HG03066 (cell line): ENCODE measurements at regions not wholly inside any gene's neighbourhood (a gene's known extent, or its start where the extent isn't known, plus 50 kb on each side); places are given as distances from the start of the nearest gene placed in this dataset.

Experiments used
- ATAC-seq: cut with Tn5 transposase; IDR thresholded peaks from one replicate; pipeline ENCODE4 v1.9.1; 2021; ENCODE audit warnings: low read depth; ENCODE audit not compliant: unreplicated experiment

DNA sequence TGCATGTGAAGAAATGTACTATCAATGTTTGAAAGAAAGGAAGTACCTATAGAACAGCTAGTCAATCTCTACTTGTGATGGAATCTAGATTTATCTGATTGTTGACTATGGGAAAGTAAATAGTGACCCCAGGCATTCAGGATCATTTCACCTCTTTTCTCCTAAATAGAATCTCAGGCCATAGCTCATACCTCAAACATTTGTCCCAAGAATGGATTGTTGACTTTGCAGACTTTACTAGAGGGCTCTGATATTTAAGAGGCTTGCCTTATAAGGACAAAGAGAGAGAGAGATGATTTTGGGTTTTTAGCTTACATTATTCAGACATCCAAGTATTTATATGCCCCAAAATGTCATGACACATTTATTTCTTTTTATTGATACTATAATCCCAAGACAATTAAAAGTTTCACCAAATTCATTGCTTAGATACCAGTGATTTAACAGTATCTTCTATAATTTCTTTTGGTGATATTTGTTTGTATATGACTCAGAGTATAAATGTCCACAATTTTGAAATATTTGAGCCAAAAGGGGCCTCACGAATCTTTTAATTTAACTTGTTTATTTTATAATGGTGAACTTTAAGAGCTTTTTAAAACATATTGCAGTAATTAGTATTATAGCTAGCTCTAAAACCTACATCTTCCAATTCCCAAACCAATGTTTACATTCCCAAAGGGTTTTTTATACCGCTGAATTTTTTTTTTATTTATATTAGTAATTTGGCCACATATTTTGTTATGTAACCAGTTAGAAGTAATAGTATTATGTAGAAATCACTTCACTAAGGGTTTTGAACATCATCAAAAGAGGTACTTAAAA, 614.1 kb downstream of the PCDH7 start:
- ATAC-seq, result no peak

DNA sequence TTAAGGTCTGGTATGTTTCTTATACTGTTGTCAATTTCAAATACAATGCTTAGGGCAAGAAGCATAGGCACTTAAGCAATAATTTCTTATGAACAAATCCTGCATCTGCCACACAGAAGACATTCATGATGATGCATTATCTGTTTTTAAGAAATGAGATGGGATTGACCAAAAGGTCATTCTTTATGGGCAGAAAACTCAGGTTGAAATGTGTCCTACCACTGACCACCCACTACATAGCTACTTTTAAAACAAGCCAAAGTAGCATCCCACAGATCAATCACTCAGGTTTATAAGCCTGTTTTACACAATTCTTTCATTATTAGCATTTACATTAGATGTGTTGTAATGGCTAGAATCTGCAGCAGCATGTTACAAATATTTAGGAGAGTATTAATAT, 617.8 kb downstream of the PCDH7 start:
- ATAC-seq, result no peak

DNA sequence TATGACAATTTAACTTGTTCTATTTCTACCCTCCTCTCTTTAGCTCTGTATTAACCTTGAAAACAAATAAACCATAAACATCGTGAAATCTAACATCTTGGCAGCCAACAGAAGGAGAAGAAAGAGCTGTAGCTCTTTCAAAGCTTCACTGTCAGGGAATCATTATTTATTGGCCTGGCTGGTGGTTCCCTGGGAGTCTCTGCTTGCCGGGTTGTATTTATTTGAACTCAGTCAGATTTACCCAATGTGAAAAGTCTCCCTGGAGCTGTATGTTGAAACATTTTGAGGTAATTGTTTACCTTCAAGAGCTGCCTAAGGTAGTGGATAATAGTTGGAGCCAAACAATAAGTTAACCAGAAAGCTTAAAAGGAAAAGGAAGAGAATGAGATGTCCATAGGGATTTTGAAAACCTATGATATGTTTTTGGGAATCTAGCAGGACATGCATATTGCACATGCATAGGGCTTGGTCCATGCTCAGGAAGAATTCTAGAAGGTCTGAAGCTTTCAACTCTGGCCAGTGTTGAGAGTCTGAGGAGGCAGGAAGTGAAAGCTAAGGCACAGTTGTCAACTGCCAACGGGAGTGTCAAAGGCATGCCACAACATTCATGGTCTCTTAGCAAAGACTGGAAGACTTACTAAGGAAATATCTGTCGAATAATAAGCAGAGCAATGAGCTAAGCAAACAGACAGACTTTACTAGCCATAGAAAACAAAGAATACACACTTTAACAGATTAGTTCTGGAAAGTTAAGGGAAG, 621.6 kb downstream of the PCDH7 start:
- no peak for ATAC-seq

DNA sequence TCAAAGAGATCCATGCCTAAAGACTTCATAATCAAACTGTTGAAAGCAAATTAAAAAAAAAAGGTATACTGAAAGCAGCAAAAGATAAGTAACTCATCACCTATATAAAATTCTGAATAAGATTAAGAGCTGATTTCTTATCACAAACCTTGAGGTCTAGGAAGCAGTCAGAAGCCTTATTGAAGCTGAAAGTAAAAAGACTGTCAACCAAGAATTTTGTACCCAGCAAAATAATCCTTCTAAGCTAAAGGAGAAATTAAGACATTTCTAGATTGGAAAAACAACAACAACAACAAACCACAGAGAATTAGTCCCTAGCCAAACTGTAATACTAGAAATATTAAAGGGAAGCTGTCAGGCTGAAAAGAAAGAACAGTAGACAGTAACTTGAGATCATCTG, 622.9 kb downstream of the PCDH7 start:
- ATAC-seq, result no peak

DNA sequence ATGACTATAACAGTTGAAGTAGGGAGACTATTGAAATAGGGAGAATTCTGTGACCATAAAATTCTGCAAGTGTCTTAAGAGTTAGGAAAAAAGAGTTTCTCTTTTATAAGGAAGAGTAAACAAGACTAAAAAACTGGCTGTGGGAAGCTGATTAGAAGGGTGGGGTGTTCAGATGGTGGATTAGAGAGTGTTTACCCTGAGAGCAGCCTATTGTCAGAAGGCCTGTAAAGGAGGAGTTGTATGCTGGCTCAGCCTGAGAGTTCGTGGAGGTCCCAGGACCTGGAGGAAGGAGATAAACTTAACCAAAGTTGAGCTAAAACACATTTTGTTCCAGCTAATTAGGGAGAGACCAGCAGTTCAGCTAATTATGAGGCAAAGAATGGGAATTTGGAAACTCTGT, 629.7 kb downstream of the PCDH7 start:
- no peak for ATAC-seq

DNA sequence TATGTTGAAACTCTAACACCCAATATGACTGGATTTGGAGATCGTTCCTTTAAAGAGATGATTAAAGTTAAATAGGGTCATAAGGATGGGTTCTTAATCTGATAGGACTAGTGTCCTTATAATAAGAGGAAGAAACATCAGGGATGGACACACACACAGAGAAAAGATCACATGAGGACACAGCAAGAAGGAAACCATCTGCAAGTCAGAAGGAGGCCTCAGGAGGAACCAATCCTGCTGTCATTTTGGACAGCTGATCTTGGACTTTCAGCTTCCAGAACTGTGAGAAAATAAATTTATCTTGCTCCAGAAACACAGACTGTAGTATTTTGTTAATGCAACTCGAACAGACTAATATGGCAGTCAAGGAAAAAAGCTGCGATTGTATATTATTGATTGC, 631.5 kb downstream of the PCDH7 start:
- no peak for ATAC-seq

DNA sequence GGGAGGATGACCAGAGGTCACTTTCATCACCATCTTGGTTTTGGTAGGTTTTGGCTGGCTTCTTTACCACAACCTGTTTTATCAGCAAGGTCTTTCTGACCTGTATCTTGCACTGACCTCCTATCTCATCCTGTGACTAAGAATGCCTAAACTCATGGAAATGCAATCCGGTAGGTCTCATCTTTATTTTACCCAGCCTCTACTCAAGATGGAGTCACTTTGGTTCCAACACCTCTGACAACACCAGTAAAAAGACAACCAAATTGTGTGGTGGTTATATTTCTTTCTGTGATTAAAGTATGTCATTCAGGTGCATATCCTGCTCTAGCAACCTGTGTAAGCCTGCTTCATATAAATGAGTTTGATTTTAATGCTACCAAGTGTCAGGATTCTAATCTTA, 636.7 kb downstream of the PCDH7 start:
- ATAC-seq, result no peak

DNA sequence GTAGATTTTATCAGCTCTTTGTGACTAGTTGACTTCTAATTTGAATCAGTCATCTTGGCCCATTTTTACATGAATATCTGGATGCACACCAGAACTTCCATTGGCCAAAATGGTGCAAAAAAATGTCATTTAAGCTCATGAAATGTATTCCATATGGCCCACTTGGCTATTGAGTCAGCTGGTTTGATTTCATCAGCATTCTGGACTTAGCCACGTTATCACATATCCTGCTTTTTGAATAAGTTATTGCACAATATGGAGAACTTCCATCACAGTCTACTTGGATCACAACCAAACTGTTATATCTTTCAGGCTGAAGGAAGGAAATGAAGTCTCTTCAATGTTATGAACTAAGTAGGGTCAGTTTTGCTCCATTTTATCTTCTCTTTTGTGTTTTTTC, 640.6 kb downstream of the PCDH7 start:
- no peak for ATAC-seq

DNA sequence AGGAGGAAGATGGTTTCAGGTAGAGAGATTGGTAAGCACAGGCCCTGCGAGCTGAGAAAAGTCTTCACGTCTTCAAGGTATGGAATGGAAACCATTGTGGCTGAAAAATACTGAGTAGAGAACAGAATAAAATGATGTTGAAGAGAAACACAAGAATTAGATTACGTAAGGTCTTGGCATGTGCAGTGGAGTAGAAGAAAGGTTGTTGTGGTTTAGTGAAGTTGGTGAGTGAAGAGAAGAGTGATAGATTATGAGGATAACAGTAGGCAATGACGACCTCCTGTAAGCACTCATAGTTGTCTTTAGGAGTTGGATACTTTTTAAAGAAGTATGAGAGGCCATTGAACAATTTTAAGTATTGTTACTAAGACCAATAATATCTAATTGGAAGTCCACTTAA, 642.6 kb downstream of the PCDH7 start:
- ATAC-seq, result no peak

DNA sequence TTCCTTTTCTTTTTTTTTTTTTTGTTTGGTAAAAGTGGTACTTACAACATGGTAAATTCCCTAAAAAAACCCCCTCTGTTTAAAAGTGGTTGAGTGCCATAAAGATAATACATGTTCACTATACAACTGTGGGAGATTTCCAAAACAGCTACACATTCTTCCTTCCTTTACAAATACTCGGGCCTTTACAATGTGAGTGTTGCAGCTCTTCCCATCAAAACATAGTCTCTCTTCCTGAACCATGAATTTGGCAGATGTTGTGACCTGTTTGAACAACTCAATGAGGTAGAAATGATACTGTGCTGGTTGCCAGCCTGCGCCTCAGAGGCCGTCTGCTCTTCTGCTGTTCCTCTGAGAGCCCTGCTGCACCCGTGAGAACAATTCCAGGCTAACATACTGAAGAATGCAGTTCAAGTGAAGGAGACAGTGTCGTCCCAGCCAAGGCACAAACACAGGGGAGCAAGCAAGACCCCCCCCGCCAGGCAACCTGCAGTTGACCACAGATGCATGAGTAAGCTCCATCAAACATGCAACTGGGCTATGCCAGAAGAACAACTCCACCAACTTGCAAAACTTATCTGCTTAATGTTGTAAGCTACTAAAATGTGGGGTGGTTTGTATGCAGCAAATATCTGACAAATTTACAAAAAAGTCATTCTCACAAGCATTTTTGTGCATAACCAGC, 645.0 kb downstream of the PCDH7 start:
- ATAC-seq, result no peak

DNA sequence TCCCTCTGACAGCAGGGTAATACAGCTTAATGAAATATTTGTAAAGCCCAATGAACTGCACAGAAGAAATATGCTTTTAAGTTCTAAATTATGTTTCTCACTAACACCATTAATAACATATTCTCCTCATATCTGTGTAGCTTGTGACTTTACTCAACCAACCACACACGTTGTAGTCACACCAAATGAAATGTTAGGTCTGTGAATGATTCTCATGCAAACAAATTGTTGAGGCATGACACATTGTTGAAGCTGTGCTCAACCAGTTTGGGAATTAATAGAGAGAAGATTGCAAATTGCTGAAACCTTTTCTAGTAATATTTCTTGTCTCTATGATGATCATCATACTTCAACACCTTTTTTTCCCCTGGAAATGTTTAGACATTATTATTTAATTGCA, 645.9 kb downstream of the PCDH7 start:
- ATAC-seq, result no peak

DNA sequence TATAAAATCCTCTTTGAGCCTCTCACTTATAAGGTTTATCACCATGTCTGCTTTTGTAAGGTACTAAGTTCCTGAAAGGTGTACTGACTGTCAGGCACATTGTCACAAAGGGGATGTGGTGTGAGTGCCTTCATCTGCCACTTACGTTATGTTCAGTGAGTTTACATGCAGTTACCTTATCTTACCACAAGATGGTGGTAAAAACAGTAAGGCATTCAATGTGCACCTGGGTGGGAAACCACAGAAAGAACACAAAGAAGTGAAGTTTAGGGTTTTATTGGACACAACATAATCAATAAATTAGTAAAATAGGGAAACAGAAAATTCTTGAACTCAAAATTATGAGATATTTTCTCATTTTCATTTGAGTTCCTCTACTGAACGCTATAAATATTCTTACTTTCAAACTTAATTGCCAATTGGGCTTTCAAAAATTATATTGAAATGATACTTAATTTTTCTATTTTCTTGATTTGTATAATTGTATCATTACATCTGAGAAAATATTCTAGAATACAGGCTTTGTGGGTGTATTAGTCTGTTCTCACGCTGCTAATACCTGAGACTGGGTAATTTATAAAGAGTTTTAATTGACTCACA, 650.8 kb downstream of the PCDH7 start:
- ATAC-seq, result peak; percentile 97

DNA sequence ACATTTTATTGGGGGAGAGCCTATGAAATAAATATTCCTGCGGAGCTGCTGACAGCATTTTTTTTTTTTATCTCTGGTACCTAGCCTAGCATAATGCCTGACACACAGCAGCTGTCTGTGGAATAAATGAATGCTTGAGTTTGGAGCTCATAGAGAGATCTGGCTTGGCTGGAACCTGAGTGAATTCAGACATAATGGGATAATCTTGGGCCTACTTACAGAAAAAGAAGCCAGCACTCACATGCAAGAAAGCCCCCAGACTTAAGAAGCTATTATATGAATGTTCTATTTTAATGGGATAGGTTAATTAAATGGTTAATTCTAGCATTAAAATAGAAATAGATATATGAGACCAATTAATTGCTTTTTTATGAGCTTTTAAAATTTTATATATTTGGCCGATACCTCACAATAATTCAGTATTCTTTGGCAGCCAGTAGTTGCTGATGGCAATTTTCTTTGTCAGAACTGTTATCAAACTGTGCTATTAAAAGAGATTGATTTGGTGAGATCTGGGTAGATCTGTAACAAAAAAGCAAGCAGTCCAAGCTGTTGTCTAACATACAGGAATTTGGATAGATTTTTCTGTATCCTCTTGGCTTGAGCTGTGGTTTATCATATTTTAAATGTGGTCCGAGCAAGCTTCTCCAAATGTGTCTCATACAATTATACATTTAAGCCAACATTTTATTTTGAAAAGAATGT, 654.2 kb downstream of the PCDH7 start:
- no peak for ATAC-seq

DNA sequence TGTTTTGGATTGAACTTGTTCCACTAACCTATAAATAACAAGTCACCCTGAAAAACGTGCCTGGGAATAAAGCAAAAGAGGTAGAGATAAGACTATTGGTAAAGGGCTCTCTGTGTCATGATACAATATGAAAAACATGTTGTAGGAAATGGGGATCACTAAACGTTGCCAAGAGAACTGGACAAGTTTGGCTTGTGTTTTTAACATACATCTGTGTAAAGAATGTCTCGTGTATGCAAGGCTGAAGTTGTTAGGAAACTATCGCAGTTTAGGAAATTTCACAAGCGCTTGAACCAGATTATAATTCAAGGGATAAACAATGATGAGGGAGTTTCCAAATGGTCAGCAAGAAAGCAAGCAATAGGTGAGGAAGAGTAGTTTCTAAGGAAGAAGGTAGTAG, 655.8 kb downstream of the PCDH7 start:
- ATAC-seq, result no peak

DNA sequence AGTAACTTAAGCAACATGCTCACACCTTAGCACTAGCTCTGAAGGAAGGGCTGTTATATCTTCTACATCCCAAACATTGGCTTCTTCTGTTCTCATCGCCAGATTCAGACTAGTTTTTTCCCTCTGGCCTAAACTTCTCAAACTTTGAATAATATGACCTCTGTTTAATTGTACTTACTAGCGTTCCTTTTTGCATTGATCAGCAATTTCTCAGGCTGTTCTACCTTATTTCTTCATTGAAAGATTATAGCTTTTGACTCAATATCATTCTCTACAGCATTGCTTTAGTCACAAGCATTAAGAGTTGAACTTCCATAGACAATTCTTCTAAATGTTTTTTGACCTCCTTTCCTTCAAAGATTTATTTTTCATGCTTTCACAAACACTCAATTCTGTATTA, 659.2 kb downstream of the PCDH7 start:
- ATAC-seq, result no peak

DNA sequence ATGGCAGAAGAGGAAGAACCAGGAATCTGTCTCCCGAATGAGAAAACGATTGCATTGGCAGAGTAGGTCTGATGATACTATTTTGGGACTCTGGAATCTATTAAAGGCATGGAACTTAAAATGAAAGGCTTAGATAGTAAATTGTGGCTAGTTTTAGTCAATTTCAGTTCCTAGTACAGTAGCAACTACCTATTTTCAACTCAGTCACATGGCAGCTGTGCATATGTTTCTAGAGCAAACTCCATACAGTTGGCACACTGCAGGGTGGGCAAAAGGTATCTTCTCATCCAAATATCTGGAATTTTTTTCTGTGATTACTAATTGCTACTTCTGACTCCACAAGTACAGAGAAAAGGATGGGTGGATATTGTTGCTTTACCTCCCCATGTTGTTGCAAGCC, 663.6 kb downstream of the PCDH7 start:
- ATAC-seq, result no peak

DNA sequence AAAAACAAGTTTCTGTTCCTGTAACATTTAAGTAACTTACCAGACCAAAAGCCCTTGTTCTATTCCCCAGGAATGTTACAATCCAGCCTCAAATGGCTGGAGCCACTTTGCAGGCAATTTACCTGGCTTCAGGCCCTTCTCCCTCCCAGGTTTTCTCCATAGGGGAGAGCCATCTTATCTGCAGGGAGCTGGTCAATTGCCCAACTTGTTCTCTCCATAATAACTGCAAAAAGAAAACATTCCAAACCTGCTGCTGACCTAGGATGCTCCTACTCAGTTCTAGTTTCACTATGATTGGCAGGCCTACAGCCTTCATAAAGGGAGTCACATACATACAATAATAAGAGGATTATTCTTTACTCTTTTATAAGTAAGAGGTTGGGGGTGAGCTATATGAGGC, 670.7 kb downstream of the PCDH7 start:
- ATAC-seq, result no peak

DNA sequence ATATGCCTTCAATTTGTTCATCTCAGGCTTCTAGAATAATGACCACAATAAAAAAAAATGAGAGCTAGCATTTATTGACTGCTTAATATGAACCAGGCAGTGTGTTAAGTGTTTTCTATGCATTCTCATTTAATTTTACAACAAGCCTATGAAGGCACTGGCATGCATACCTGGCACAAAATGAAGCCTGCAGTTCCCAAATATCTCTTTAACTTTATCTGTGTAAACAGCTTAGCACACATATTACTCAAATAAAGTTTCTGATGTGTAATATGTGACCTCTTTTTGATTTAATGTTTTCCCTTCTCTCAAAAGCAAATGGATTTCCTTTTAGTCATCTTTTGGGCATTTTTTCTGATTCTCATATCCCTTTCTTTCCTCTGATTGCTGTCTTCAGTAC, 671.8 kb downstream of the PCDH7 start:
- ATAC-seq, result no peak

DNA sequence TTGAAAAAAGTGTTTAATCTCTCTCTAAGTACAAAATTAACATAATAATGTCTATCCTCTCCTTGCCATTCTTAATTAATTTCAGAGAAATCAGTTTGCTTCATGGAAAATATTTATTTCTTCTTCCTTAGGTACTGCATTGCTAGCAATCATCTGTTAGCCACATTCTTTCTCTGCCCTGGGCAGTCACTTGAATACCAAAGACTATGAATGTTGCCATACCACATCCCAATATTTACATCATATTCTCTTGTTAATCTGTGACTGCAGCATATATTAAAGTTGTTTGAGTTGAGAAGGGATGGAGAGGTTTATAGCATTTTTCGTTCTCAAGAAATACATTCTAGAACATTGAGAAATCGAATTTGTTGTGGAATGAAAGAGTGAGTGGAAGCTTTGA, 672.8 kb downstream of the PCDH7 start:
- ATAC-seq, result no peak

DNA sequence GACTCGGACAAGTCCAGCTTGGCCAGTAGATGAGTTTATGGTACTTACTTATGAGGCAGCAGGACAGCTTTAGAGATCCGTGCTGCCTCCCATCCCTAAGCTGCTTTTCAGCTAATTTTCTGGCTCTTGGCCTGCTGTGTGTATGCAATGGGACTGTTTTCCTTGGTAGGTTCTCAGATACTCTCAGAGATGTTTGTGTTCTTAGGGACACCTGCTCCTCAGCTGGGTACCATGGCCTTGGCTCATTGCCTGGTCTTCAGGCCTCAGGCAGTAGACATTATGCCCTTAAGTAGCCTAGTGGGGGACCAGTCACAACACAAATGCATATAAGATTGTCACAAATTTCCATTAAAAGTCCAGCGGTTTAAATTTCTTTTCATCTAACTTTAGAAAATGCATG, 688.0 kb downstream of the PCDH7 start:
- no peak for ATAC-seq

DNA sequence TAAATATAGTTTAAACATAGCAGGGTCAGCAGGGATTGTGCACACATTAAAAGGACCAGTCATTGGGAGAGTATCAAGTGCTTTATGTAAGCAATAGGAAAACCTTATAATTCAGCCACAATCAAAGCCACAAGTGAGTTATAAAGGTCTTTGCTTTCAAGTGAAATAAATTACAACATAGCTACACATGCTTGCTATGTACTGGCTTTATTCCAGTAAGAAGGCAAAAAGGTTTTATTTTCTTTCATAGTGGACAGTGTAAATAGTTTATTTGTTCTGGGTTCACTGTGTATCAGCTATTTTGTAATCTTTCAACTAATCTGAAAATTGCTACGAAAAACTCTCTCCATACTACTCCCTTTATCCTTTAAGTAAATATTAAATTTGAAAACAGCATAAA, 691.4 kb downstream of the PCDH7 start:
- no peak for ATAC-seq
